GM12892 (cell line): ENCODE measurements at regions not wholly inside any gene's neighbourhood (a gene's known extent, or its start where the extent isn't known, plus 50 kb on each side); places are given as distances from the start of the nearest gene placed in this dataset.

Experiments
- POLR2A ChIP-seq: IDR thresholded peaks from 2 replicates; pipeline ENCODE4 v1.6.1; 2011; ENCODE audit warnings: low read depth, low read length, control low read depth
- POLR2AphosphoS5 ChIP-seq: IDR thresholded peaks from 2 replicates; pipeline ENCODE4 v1.6.1; 2011; ENCODE audit warnings: low read depth, low read length, control low read depth
- TAF1 ChIP-seq: IDR thresholded peaks from 2 replicates; pipeline ENCODE4 v1.6.1; 2011; ENCODE audit warnings: low read depth, mild to moderate bottlenecking, control low read depth, low read length, borderline replicate concordance

DNA sequence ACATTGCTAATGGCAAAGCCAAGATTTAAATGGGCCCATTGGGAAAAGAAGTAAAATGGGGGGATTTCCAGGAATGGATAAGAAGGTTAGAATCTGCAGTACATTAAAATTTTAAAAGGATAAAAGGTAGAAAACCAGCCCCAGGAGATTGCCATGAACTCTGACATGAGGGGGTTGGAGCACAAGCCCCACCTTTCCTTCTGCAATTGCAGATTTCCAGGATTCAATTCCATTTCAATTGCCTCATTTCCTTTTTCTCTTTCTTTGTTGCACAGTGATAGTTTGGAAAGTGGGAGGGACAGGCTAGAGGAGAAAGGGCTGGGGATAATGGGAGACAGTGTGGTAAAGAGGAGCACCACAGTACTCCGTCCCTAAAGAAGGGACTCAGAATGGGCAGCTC is 238.5 kb upstream of the RAB4A start:
- no peak for TF ChIP-seq TAF1
- TF ChIP-seq POLR2AphosphoS5, result no peak
- TF ChIP-seq POLR2A, result no peak
